A549 (cell line): ENCODE measurements at regions not wholly inside any gene's neighbourhood (a gene's known extent, or its start where the extent isn't known, plus 50 kb on each side); places are given as distances from the start of the nearest gene placed in this dataset.

Source experiments
- SMC3 ChIP-seq: fragments of >200 bp; sonication (Bioruptor Twin); formaldehyde crosslinking; IDR thresholded peaks from 3 replicates; pipeline ENCODE4 v1.6.1; 2018; ENCODE audit warnings: inconsistent platforms
- ZSCAN20 ChIP-seq: fragments of 250-450 bp; sonication (Bioruptor Pico); IDR thresholded peaks from 2 replicates; pipeline ENCODE4 v1.8.0; 2022; ENCODE audit warnings: mild to moderate bottlenecking, moderate library complexity
- TF ChIP-seq, protein P1 (sequence below): fragments of >200 bp; sonication (Bioruptor Twin); formaldehyde crosslinking; IDR thresholded peaks from 3 replicates; pipeline ENCODE4 v1.5.1; 2016
- TF ChIP-seq, protein P2 (sequence below): fragments of 450-650 bp; IDR thresholded peaks from 2 replicates; pipeline ENCODE4 v1.6.1; 2014; ENCODE audit warnings: antibody characterized with exemption

DNA sequence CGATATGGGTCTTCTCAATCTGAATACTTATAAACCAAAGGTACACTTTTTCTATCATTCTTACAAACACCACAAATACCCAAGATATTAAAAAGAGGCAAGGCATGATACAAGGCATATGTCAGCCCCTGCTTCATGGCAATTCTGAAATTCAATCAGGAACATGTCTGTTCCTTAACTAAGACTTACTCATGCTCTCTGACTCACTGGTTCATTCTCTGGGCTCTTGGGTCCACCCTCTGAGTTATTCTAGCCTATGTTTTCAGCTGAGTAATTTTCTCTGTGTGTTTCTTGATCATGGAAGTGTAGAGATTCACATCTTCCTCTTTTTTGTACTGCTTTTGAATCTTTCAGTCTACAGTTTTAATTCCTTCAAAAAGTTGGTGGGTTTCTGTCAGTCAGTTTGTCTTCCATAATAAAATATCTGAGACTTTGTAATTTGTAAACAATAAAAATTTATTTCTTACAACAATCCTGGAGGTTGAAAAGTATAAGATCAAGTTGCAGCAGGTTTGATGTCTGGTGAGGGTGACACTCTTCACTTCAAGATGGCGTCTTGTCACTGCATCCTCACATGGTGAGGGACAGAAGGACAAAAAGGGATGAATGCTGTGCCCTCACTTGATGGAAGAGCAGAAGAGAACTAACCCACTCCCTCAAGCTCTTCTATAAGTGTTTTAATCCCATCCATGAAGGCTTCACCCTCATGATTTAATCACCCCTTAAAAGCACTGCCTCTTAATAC lies 211.7 kb downstream of the FAM76B start:
- TF ChIP-seq, protein P1, sequence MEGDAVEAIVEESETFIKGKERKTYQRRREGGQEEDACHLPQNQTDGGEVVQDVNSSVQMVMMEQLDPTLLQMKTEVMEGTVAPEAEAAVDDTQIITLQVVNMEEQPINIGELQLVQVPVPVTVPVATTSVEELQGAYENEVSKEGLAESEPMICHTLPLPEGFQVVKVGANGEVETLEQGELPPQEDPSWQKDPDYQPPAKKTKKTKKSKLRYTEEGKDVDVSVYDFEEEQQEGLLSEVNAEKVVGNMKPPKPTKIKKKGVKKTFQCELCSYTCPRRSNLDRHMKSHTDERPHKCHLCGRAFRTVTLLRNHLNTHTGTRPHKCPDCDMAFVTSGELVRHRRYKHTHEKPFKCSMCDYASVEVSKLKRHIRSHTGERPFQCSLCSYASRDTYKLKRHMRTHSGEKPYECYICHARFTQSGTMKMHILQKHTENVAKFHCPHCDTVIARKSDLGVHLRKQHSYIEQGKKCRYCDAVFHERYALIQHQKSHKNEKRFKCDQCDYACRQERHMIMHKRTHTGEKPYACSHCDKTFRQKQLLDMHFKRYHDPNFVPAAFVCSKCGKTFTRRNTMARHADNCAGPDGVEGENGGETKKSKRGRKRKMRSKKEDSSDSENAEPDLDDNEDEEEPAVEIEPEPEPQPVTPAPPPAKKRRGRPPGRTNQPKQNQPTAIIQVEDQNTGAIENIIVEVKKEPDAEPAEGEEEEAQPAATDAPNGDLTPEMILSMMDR: no peak
- TF ChIP-seq SMC3 (no peak), ZSCAN20 (no peak)
- TF ChIP-seq, protein P2, sequence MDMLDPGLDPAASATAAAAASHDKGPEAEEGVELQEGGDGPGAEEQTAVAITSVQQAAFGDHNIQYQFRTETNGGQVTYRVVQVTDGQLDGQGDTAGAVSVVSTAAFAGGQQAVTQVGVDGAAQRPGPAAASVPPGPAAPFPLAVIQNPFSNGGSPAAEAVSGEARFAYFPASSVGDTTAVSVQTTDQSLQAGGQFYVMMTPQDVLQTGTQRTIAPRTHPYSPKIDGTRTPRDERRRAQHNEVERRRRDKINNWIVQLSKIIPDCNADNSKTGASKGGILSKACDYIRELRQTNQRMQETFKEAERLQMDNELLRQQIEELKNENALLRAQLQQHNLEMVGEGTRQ: no peak
